Activated CD8-positive, alpha-beta memory T cell treated with anti-CD3 and anti-CD28 coated beads for 36 hours (primary cell): ENCODE measurements at regions not wholly inside any gene's neighbourhood (a gene's known extent, or its start where the extent isn't known, plus 50 kb on each side); places are given as distances from the start of the nearest gene placed in this dataset.
"Not testable (repeated sequence)": the region's sequence is repeated elsewhere in the genome, so short reads cannot be mapped to it uniquely, and the experiment has no call there.

Experiments
- CTCF ChIA-PET: fragments of 350-600 bp; sonication (Branson Sonifier 250); formaldehyde crosslinking; loops from one replicate; lab custom pipeline; 2021; ENCODE audit warnings: antibody characterized with exemption; lab: Charles Lee
- POLR2A ChIA-PET: fragments of 350-600 bp; sonication (Branson Sonifier 250); formaldehyde crosslinking; loops from one replicate; lab custom pipeline; 2021; ENCODE audit warnings: antibody characterized with exemption; lab: Charles Lee

DNA sequence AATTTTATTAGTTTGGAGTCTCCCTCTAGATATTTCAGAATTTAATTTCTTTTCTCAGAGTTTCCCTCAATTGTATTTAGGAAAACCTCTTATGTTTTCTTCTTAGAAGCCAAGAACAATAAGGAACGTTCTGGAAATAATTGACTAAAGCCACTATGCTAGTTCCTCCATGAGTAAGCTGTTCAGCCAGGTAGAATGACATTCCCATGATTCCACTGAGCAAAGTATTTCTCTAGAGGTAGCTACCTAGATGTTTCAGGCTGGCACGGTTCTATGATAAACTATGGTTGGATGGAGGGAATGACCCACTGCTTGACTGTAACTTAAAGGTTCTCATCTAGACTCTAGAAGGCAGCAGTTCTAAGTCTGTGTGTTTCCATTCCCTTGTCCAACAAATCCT is 62.4 kb downstream of the CLDN17 start:
- CTCF ChIA-PET, result no interaction called here
- POLR2A ChIA-PET, result no interaction called here

DNA sequence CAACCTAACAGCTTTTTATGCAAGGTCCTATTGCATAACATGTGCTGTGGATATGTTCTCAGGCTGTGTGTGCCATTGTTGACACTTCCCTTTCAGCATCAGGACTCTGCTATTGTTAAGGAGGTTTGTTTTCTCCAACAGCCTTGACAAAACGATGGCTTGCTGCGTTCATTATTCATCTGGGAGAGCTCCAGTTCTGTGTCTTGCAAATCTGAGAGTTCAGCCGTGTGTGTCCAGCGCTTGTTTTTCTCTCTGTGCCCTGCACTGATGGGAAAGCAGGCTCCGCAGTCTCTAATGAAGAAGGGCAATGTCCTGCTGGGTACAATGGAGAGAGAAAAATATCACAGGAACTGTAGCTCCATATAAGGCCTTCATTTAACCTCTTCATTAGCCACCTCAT is 63.7 kb downstream of the CLDN17 start:
- ChIA-PET CTCF (no interaction called here), POLR2A (no interaction called here)

DNA sequence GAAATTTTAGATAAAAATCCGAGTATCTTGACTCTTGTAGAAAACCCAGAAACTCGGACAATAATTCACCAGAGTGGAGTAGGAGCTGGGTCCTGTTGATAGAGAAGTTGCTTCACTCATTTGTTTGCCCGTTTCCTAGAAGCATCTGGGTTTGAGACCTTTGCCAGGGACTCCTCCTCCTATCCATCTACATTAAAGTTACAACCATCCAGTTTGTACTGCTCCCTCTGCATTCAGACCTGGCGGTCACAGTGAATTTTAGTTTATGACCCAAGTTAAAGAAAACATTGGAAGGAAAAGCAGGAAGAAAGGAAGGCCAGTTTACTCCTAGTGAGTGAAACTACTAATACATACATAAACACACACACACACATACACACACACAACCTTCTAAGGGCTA is 64.6 kb downstream of the CLDN17 start:
- ChIA-PET POLR2A (no interaction called here), CTCF (no interaction called here)

DNA sequence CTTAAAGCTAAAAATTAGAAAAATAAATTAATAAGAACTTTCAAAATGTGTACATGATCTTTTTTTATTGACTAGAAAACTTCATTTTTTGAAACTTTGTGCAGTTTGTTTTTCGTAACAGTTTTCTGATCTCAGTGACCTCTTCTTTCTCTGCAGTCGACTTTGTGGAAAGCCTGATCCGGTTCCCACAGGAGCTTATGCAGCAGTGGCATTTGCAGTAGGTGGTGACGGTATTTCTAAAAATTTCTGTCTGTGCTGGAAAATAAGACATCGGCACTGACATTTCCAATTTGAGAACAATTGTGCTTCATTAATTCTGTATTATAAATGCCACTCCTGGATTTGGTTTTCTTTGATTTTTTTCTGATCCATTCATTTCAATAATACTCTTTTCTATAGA is 68.8 kb downstream of the CLDN17 start:
- POLR2A ChIA-PET, result no interaction called here
- CTCF ChIA-PET, result no interaction called here

DNA sequence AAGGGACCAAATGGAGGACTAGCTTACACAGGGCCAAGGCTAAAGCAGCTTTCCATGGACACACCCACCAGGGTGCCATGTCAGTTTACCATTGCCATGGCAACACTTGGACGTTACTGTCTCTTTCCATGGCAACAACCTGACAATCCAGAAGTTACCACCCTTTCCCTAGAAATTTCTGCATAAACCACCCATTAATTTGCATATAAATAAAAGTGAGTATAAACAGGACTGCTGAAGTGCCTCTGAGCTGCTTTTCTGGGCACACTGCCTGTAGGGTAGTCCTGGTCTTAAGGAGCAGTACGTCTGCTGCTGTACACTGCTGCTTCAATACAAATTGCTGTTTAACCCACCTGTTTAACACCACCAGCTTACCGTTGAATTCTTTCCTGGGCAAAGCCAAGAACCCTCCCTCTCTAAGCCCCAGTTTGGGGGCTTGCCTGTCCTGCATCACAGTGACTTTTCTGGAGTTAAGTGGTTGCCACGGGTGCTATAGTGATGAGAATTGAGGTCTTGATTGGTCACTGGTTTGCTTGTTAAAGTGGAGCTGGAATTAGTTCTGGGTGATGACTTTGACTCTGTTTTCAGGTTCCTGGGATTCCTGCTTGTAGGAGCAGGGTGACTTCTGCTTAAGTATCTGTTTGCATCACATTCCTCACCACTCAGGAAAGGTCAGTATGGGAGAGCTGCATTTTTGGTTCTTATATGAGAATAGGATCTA is 83.2 kb downstream of the CLDN17 start:
- ChIA-PET POLR2A (no interaction called here), CTCF (no interaction called here)

DNA sequence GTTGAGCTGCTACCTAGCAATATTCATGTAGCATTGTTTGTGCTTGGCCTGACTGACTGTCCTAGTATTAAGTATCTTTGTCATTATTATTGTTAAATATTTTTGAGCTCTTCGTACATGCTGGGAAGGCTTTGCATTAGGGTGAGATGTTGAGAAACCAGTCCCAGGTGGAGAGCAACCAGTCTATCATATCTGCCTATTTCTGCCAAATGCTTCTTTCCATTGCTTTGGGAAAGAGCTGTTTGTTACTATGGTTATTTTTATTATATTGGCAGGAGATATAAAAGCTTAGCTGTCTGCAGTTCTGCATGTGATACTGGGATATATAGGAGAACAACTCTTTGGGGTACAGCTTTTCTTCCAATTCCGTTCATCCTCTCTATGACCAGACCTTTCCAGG is 85.1 kb downstream of the CLDN17 start:
- POLR2A ChIA-PET, result no interaction called here
- CTCF ChIA-PET, result no interaction called here

DNA sequence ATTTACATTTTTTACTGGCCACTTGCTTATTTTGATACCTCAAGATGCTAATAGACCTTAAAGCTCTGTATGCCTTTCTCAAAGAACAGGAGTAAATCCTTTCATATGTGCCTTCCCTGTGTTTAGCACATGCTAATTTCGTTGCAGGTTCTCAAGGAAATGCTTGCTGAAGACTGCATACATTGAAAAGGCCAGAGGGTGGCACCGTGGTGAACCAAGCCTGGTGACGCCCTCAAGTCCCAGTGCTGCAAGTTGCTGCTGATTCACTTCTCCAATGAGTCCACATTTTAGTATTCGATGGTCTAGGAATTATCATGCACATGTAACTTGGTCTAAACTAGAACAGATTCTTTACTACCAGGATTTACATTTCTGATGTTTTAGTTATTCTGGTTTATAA is 94.1 kb downstream of the CLDN17 start:
- CTCF ChIA-PET, result no interaction called here
- POLR2A ChIA-PET, result no interaction called here

DNA sequence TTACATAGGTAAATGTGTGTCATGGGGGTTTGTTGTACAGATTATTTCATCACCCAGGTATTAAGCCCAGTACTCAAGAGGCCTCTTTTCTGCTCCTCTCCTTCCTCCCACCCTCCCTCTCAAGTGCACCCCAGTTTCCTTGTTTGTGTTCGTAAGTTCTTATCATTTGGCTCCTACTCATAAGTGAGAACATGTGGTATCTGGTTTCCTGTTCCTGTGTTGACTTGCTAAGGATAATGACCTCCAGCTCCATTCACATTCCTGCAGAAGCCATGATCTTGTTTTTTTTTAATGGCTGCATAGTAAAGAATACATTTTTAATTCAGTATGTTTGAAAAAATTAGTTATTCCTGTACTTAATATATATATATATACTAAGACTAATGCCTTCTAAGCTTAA is 107.7 kb downstream of the CLDN17 start:
- POLR2A ChIA-PET, result no interaction called here

DNA sequence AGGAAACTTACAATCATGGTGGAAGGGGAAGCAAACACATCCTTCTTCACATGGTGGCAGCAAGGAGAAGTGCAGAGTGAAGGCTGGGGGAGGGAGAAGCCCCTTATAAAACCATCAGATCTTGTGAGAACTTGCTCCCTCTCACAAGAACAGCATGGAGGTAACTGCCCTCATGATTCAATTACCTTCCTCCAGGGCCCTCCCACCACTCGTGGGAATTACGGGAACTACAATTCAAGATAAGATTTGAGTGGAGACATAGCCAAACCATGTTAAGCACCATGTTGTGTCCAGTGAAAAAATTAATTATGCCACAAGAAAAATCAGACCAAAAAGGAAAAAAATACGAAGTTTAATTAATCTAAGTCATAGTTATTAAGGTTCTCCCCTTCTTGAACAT is 109.5 kb downstream of the CLDN17 start:
- ChIA-PET CTCF (no interaction called here), POLR2A (no interaction called here)

More for the DNA sequence above, 107.7 kb downstream of the CLDN17 start:
- CTCF ChIA-PET, result no interaction called here

DNA sequence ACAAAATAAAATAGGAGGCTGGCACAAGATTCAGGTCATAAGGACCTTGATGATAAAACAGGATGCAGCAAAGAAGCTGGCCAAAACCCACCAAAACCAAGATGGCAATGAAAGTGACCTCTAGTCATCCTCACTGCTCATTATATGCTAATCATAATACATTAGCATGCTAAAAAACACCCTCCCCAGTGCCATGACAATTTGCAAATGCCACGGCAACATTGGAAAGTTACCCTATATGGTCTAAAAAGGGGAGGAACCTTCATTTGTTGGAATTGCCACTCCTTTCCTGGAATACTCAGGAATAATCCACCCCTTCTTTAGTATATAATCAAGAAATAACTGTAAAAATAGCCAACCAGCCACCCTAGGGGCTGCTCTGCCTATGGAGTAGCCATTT is 108.8 kb upstream of the GRIK1 start:
- ChIA-PET POLR2A (no interaction called here), CTCF (no interaction called here)

DNA sequence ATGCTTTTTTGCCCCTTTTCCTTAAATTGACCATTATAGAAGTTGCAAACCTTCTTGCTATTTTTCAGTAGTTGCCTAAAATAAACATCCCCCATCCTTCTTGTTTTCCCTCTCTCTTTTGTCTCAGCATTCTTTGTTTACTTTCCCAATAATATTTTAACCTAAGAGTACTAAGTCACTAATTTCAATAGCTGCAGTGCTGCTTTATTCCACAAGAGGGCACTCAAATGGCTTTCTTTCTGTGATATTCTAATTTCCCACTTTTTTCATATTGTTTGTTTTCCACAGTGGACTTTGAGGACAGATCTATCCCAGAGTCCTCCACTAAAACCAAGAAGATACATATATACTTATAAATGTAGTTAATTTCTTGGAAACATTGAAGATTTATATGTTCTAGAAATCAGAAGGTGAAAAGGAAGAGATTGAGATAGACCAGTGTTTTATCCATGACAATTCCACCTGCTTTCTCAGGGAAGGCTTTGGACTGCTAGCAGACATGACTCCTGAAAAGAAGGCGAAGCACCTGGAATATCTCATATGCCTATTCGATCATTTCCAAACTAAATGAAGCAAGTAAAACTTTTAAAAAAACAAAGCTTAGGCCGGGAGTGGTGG is 104.8 kb upstream of the GRIK1 start:
- POLR2A ChIA-PET, result no interaction called here
- CTCF ChIA-PET, result interaction anchor here (0.6 kb wide), 1 partner anchor 113 kb away, joined by 5 read pairs; no protein-coding TSS in a partner anchor

DNA sequence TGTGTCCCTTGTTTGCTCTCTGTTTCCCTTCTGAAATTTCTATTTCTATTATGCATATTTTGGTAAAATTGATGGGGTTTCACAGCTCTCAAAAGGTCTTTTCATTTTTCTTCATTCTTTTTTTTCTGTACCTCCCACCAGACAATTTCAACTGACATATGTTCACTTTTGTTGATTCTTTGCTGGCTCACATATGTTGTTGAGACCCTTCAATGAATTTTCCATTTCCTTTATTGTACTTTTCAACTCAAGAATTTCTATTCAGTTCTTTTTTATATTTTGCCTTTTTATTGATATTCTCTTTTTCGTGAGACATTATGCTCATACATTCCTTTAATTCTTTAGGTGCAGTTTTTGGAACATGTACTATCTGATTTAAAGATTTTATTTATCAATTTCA is 102.6 kb upstream of the GRIK1 start:
- ChIA-PET POLR2A (no interaction called here), CTCF (no interaction called here)

DNA sequence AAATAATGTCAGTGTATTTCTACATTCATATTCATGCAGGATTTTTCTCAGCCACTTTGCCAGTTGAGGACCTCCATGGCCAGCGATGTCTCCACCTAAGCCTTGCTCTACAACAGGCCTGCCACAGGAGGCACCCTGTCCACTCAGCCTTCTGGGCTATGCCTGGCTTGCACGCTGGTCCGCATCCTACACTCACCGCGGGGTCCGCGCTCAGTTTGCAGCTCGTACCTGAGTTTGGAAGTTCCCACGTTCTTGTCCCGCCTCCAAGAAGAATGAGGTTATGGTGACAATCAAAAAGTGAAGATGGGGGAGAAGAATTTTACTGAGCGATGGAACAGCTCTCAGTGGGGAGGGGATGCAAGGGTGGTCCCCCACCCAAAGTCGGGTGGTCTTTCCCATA is 93.6 kb upstream of the GRIK1 start:
- POLR2A ChIA-PET, result no interaction called here
- CTCF ChIA-PET, result no interaction called here

DNA sequence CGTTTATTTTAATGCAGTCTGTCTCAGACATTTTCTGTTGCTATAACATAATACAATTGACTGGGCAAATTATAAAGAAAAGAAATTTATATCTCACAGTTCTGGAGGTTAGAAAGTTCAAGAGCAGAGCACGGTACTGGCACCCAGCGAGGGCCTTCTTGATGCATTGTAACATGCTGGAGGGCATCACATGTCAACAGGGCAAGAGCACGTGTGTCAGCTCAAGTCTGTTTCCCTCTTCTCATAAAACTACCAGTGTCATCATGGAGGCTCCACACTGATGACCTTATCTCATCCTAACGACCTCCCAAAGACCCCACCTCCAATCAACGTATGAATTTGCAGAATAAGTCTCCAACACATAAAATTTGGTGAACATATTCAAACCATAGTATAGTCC is 90.6 kb upstream of the GRIK1 start:
- ChIA-PET POLR2A (no interaction called here), CTCF (no interaction called here)

DNA sequence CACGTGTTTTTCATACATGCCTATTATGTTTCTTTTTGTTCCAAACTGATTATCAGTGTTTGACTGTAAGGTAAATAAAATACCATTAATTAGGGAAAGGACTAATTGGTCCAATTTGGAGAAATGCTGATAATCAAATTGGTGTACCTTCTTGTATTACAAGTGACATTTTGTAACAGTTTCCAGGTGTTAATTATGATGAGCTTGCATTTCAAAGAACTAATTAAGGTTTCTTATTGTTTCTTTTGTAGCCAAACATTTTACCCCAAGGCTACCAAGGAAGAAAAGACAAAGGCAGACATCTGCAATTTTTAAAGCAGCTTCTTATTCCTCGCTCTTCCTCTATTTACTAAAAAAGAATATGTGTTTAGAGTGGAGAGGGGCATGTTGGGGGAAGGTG is 88.7 kb upstream of the GRIK1 start:
- CTCF ChIA-PET, result no interaction called here
- POLR2A ChIA-PET, result no interaction called here

DNA sequence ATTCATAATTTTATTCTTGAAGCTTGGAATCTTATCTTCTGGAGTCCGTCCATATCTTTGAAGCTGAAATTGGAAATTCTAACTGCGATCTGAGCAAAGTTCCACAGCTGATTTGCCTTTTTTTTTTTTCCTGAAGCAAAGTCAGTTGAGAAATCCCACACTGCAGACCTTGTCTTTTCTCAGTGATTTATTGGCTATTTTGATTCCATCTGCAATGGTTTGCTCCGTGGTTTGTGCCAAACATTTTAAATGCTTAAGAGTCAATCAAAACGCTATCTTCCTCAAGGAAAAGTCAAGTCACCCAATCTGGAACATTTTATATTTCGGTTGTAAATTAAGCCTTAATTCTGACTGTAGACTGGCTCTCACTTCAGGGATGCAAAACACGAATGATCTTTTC is 88.2 kb upstream of the GRIK1 start:
- CTCF ChIA-PET, result no interaction called here
- POLR2A ChIA-PET, result no interaction called here

DNA sequence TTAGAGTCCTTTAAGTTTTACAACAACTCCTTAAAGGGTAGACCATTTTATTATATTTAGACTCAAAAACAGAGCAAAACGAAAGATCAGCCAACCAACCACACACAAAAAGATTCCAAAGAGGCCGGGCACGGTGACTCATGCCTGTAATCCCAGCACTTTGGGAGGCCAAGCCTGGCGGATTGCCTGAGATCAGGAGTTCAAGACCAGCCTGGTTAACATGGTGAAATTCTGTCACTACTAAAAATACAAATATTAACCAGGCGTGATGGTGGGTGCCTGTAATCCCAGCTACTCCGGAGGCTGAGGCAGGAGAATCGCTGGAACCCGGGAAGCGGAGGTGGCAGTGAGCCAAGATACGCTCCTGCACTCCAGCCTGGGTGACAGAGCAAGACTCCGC is 83.3 kb upstream of the GRIK1 start:
- POLR2A ChIA-PET, CTCF ChIA-PET: not testable (repeated sequence)

DNA sequence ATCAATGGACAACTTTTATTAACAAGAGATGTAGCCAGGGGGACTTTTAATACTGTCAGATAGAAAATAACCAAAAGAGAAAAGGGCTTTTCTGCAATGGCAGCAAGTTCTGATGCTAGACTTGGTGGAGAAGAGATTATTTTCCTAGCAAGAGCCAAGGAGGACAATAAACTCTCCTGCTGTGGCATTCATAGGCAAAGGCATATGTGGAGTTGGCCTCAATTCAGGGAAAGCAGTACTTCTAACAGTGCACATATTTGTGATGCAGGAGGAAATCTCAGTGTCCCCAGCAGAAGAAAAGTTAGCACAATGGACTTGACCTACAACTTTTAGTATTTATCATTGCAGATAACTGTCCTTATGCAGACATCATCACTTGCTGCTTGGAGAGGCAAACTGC is 75.1 kb upstream of the GRIK1 start:
- ChIA-PET CTCF (no interaction called here), POLR2A (no interaction called here)

DNA sequence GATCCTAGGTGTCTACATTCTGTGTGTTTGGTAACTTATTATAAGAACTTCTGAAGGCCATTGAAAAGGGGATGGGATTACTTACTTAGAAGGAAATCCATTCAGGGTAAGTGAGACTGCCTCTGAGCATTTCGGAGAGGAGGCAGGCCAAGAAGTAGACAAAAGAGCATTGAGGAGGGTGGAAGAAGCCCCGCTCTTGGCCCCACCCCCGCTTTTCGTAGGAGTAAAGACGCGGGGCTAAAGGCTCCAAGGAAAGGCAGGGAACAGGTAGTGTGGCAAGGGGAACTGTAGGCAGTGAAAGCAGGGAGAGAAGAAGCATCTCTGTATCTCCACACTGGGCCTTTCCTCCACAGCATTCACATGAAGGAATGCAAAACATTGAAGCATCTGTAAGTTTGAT is 51.8 kb upstream of the GRIK1 start:
- CTCF ChIA-PET, result no interaction called here
- POLR2A ChIA-PET, result no interaction called here

DNA sequence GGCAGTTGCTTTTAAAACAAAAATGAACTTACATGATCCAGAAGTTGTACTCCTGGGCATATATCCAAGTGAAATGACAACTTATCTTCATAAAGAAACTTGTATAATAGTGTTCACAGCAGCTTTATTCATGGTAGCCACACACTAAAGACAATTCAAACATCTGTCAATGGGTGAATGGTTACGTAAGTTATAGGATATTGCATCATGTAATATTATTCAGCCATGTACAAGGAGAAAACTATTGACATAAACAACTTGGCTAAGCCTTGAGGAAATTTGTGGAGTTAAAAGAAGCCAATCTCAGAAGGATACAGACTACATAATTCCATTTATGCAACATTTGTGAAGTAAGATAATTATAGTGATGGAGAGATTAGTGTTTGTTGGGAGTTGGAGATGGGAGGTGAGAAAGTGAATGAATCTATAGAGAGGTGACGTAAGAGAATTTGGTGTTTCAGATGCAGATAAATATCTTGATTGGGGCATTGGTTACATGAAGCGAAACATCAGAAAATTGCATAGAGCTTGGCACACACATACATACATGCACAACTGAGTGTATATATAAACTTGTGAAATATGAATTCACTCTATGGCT is 49.9 kb upstream of the GRIK1 start:
- POLR2A ChIA-PET, result no interaction called here
- CTCF ChIA-PET, result no interaction called here
